ENCODE measurements at regions not wholly inside any gene's neighbourhood (a gene's known extent, or its start where the extent isn't known, plus 50 kb on each side); places are given as distances from the start of the nearest gene placed in this dataset.

- Histone ChIP-seq H3K4me3 (no peak overlapping the region), H3K27ac (no peak overlapping the region), H3K27me3 (replicated peaks in 1 of 7) (no peaks in the 10 kb centered on the region), H3K9me3 (peaks cover 0 to 34% (median 29%) of the 10 kb centered on the region in 8 donors), H3K4me1 (no peaks in the 10 kb centered on the region), H3K36me3 (no peaks in the 10 kb centered on the region)
- no peak for DNase-seq
- 81 to 96% (median 86%) methylated on average over 1 of the region's 1 CpG for WGBS, 5 donors
- TF ChIP-seq CTCF (IDR thresholded peaks at IDR 0.05 in 8 of 11, conservative IDR thresholded peaks at IDR 0.05 in 3 of 11): no peak
- TF ChIP-seq POLR2A (IDR thresholded peaks at IDR 0.05): no peak
- TF ChIP-seq POLR2AphosphoS5 (IDR thresholded peaks at IDR 0.05): no peak
- intact Hi-C loops (cut with DNase I; ENCODE audit: low total_unique reads): no loop called here
These were observed 414.0 kb downstream of the CCDC91 start for GRCh38 chr12:28604240-28604639.

- DNase-seq: no peak
- Histone ChIP-seq H3K36me3 (no peaks in the 10 kb centered on the region), H3K4me3 (no peak overlapping the region), H3K27me3 (replicated peaks in 1 of 7) (no peaks in the 10 kb centered on the region), H3K4me1 (no peaks in the 10 kb centered on the region), H3K9me3 (peaks cover 0 to 34% (median 29%) of the 10 kb centered on the region in 8 donors), H3K27ac (no peak overlapping the region)
- TF ChIP-seq CTCF (IDR thresholded peaks at IDR 0.05 in 8 of 11, conservative IDR thresholded peaks at IDR 0.05 in 3 of 11) (no peak), POLR2AphosphoS5 (IDR thresholded peaks at IDR 0.05) (no peak), POLR2A (IDR thresholded peaks at IDR 0.05) (no peak)
- 52 to 88% (median 63%) methylated on average over 1 of the region's 1 CpG for WGBS, 5 donors
- intact Hi-C loops (cut with DNase I; ENCODE audit: low total_unique reads): no loop called here
These were observed 416.8 kb downstream of the CCDC91 start for GRCh38 chr12:28606967-28607557.

- H3K27me3 ChIP-seq (replicated peaks in 1 of 7): no peaks in the 10 kb centered on the region
- no peak overlapping the region for H3K4me3 ChIP-seq
- DNase-seq: no peak
- TF ChIP-seq POLR2A (IDR thresholded peaks at IDR 0.05) (no peak), POLR2AphosphoS5 (IDR thresholded peaks at IDR 0.05) (no peak), CTCF (IDR thresholded peaks at IDR 0.05 in 8 of 11, conservative IDR thresholded peaks at IDR 0.05 in 3 of 11) (no peak)
- H3K27ac ChIP-seq: no peak overlapping the region
- H3K36me3 ChIP-seq: no peaks in the 10 kb centered on the region
- H3K9me3 ChIP-seq: peaks cover 0 to 34% (median 29%) of the 10 kb centered on the region in 8 donors
- intact Hi-C loops (cut with DNase I; ENCODE audit: low total_unique reads): no loop called here
- WGBS, 5 donors: 58 to 65% (median 63%) methylated on average over 3 of the region's 3 CpGs
- H3K4me1 ChIP-seq: no peaks in the 10 kb centered on the region
These were observed 420.3 kb downstream of the CCDC91 start for GRCh38 chr12:28610401-28611114.

GRCh38 chr12:28611115-28611435 is 420.8 kb downstream of the CCDC91 start:
- intact Hi-C loops (cut with DNase I; ENCODE audit: low total_unique reads): no loop called here
- peaks cover 0 to 29% (median 25%) of the 10 kb centered on the region in 8 donors for H3K9me3 ChIP-seq
- H3K4me1 ChIP-seq: no peaks in the 10 kb centered on the region
- no peaks in the 10 kb centered on the region for H3K36me3 ChIP-seq
- no peak overlapping the region for H3K27ac ChIP-seq
- H3K27me3 ChIP-seq (replicated peaks in 1 of 7): no peaks in the 10 kb centered on the region
- TF ChIP-seq POLR2A (IDR thresholded peaks at IDR 0.05) (no peak), CTCF (IDR thresholded peaks at IDR 0.05 in 8 of 11, conservative IDR thresholded peaks at IDR 0.05 in 3 of 11) (no peak), POLR2AphosphoS5 (IDR thresholded peaks at IDR 0.05) (no peak)
- no peak for DNase-seq
- H3K4me3 ChIP-seq: no peak overlapping the region

All from spleen (tissue), 11 donors.